D721Med (cell line): ENCODE measurements at regions not wholly inside any gene's neighbourhood (a gene's known extent, or its start where the extent isn't known, plus 50 kb on each side); places are given as distances from the start of the nearest gene placed in this dataset.

Source experiments
- DNase-seq: peaks from one replicate; pipeline ENCODE4 v3.0.0; 2011; ENCODE audit warnings: low spot score; ENCODE audit not compliant: insufficient read length
- FAIRE-seq: peaks from 2 replicates; lab custom pipeline; 2011; peaks lifted over from hg19 to GRCh38; lab: Jason Lieb, UNC
- CTCF ChIP-seq: IDR thresholded peaks from 2 replicates; pipeline ENCODE4 v1.5.1; 2012; ENCODE audit warnings: mild to moderate bottlenecking, control low read depth; ENCODE audit not compliant: insufficient read depth; ENCODE audit errors: missing control alignments

GRCh38 chrX:45540181-45540580, 339.5 kb upstream of the DIPK2B start:
- FAIRE-seq = no peak
- TF ChIP-seq CTCF = no peak
- no peak for DNase-seq

- FAIRE-seq = no peak
- no peak for DNase-seq
- no peak for TF ChIP-seq CTCF
Measured at GRCh38 chrX:45537936-45538335, 337.3 kb upstream of the DIPK2B start.

- no peak for TF ChIP-seq CTCF
- no peak for FAIRE-seq
- no peak for DNase-seq
Measured at GRCh38 chrX:45527834-45528233, 327.2 kb upstream of the DIPK2B start.

- FAIRE-seq (no peak), DNase-seq (no peak)
Measured at GRCh38 chrX:45524805-45525204, 324.1 kb upstream of the DIPK2B start.

GRCh38 chrX:45524296-45524695, 323.6 kb upstream of the DIPK2B start:
- DNase-seq (no peak), FAIRE-seq (no peak)
- no peak for TF ChIP-seq CTCF

More at GRCh38 chrX:45524805-45525204, 324.1 kb upstream of the DIPK2B start:
- no peak for TF ChIP-seq CTCF

- no peak for FAIRE-seq
- TF ChIP-seq CTCF = no peak
- DNase-seq = no peak
Measured at GRCh38 chrX:45518552-45518951, 317.9 kb upstream of the DIPK2B start.

GRCh38 chrX:45517090-45517973, 316.7 kb upstream of the DIPK2B start:
- FAIRE-seq (no peak), DNase-seq (no peak)

More at GRCh38 chrX:45517090-45517973, 316.7 kb upstream of the DIPK2B start:
- TF ChIP-seq CTCF = no peak
